ENCODE measurements at regions not wholly inside any gene's neighbourhood (a gene's known extent, or its start where the extent isn't known, plus 50 kb on each side); places are given as distances from the start of the nearest gene placed in this dataset.

GRCh38 chr3:44074181-44074580 is 167.5 kb upstream of the TOPAZ1 start:
- no peak for TF ChIP-seq POLR2A (IDR thresholded peaks at IDR 0.05; ENCODE audit: low read length)
- no peak for TF ChIP-seq GATA1 (IDR thresholded peaks at IDR 0.05; ENCODE audit: low read depth, low read length)
